K562 (cell line): ENCODE measurements at regions not wholly inside any gene's neighbourhood (a gene's known extent, or its start where the extent isn't known, plus 50 kb on each side); places are given as distances from the start of the nearest gene placed in this dataset.

Source experiments
- ETV6 ChIP-seq, 3 experiments: fragments of 150-350 bp in 1 of 3; sonication (generic) in 1 of 3; formaldehyde crosslinking in 1 of 3; IDR thresholded peaks; 2 replicates each; pipeline versions ENCODE4 v1.6.1 to v1.8.0; 2014 to 2022; ENCODE audit warnings: borderline replicate concordance in 2 of 3, low read depth in 2 of 3, antibody characterized with exemption in 1 of 3, low read length in 1 of 3, mild to moderate bottlenecking in 1 of 3, missing genetic modification reagents in 1 of 3
- FOXK2 ChIP-seq, 2 experiments: fragments of 450-650 bp; IDR thresholded peaks in 1 of 2; conservative IDR thresholded peaks in 1 of 2; 2 replicates each; pipeline ENCODE4 v1.6.1; 2016; ENCODE audit warnings: low read depth in 2 of 2, mild to moderate bottlenecking in 1 of 2

DNA sequence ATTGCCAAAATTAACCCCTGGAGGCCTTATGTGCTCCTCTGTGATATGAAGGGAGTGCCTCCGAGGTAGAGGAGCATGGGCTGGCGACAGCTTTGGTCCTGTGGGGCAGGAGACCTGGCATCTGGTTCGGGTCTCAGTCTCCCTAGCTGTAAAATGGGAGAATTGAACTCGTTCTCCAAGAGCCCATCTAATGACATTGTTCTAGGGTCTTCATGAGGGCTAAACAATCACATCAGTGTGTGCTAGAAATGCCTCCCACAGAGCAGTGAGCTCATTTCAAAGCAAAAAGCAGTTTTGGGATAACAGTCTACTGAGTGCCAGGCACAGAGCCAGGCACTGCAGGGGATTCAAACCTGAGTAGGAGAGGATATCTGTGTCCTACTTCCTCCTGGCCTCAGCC, 248.0 kb downstream of the RPS24 start:
- TF ChIP-seq FOXK2 (conservative IDR thresholded peaks at IDR 0.05 in 1 of 2, IDR thresholded peaks at IDR 0.05 in 1 of 2; ENCODE audit: low read depth in 2 of 2), result no peak
- TF ChIP-seq ETV6 (IDR thresholded peaks at IDR 0.05; ENCODE audit: borderline replicate concordance in 1 of 2, low read depth in 2 of 2, low read length in 1 of 2), result no peak
- TF ChIP-seq ETV6 (CRISPR knock-in tag; IDR thresholded peaks at IDR 0.05; ENCODE audit: borderline replicate concordance), result no peak
